ENCODE measurements at regions not wholly inside any gene's neighbourhood (a gene's known extent, or its start where the extent isn't known, plus 50 kb on each side); places are given as distances from the start of the nearest gene placed in this dataset.
"Not testable (repeated sequence)": the region's sequence is repeated elsewhere in the genome, so short reads cannot be mapped to it uniquely, and the experiment has no call there.

GRCh38 chr11:44388828-44389657, 79.1 kb upstream of the ALX4 start:
- no peak for DNase-seq (ENCODE audit: low read depth)

- no peak for DNase-seq (ENCODE audit: low read depth)
Measured at GRCh38 chr11:44389963-44390605, 80.1 kb upstream of the ALX4 start.

- not testable (repeated sequence) for DNase-seq (ENCODE audit: low read depth)
Measured at GRCh38 chr11:44391004-44391403, 81.1 kb upstream of the ALX4 start.

GRCh38 chr11:44396746-44397145, 86.8 kb upstream of the ALX4 start:
- not testable (repeated sequence) for DNase-seq (ENCODE audit: low read depth)

- no peak for DNase-seq (ENCODE audit: low read depth)
Measured at GRCh38 chr11:44397586-44398178, 87.7 kb upstream of the ALX4 start.

- no peak for DNase-seq (ENCODE audit: low read depth)
Measured at GRCh38 chr11:44398266-44399030, 88.5 kb upstream of the ALX4 start.

GRCh38 chr11:44399968-44400367, 90.0 kb upstream of the ALX4 start:
- DNase-seq (ENCODE audit: low read depth) = no peak

GRCh38 chr11:44400431-44400830, 90.5 kb upstream of the ALX4 start:
- no peak for DNase-seq (ENCODE audit: low read depth)

GRCh38 chr11:44402466-44403075, 92.6 kb upstream of the ALX4 start:
- DNase-seq (ENCODE audit: low read depth) = no peak

- no peak for DNase-seq (ENCODE audit: low read depth)
Measured at GRCh38 chr11:44403176-44403575, 93.2 kb upstream of the ALX4 start.

GRCh38 chr11:44403587-44404273, 93.8 kb upstream of the ALX4 start:
- no peak for DNase-seq (ENCODE audit: low read depth)

- DNase-seq (ENCODE audit: low read depth) = no peak
Measured at GRCh38 chr11:44404301-44404700, 94.4 kb upstream of the ALX4 start.

GRCh38 chr11:44404736-44405395, 94.9 kb upstream of the ALX4 start:
- no peak for DNase-seq (ENCODE audit: low read depth)

- no peak for DNase-seq (ENCODE audit: low read depth)
Measured at GRCh38 chr11:44407211-44407996, 97.5 kb upstream of the ALX4 start.

- DNase-seq (ENCODE audit: low read depth) = no peak
Measured at GRCh38 chr11:44408141-44408540, 98.2 kb upstream of the ALX4 start.

GRCh38 chr11:44408711-44409470, 99.0 kb upstream of the ALX4 start:
- no peak for DNase-seq (ENCODE audit: low read depth)

GRCh38 chr11:44409558-44410236, 99.8 kb upstream of the ALX4 start:
- no peak for DNase-seq (ENCODE audit: low read depth)

GRCh38 chr11:44416776-44417175, 106.8 kb upstream of the ALX4 start:
- no peak for DNase-seq (ENCODE audit: low read depth)

Data from Daoy (cell line).